ENCODE measurements at regions not wholly inside any gene's neighbourhood (a gene's known extent, or its start where the extent isn't known, plus 50 kb on each side); places are given as distances from the start of the nearest gene placed in this dataset.

GRCh38 chr15:39262995-39263772, 317.7 kb upstream of the THBS1 start:
- DNase-seq (ENCODE audit: low read depth in 2 of 2) = peak in 1 of 2 donors; percentile 59

- peak in 1 of 2 donors; percentile 38 for DNase-seq (ENCODE audit: low read depth in 2 of 2)
Measured at GRCh38 chr15:39265261-39265660, 315.6 kb upstream of the THBS1 start.

GRCh38 chr15:39266890-39267289, 314.0 kb upstream of the THBS1 start:
- peak in 1 of 2 donors; percentile 28 for DNase-seq (ENCODE audit: low read depth in 2 of 2)

DNA sequence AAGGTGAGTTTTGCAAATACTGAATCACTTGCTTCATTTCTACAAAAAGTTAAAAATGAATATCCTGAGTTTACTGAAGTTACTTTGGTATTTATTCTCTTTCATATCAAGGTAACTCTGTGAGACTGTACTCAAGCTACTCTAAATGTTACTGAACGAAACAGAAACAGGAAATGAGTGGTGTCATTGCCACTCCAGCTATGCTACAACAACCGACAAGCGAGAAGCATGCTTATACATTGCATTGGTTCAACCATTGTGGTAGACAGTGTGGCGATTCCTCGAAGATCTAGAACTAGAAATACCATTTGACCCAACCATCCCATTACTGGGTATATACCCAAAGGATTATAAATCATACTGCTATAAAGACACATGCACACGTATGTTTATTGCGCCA, 313.2 kb upstream of the THBS1 start:
- peak; percentile 71 to 74 for DNase-seq (ENCODE audit: low read depth in 2 of 2)

DNA sequence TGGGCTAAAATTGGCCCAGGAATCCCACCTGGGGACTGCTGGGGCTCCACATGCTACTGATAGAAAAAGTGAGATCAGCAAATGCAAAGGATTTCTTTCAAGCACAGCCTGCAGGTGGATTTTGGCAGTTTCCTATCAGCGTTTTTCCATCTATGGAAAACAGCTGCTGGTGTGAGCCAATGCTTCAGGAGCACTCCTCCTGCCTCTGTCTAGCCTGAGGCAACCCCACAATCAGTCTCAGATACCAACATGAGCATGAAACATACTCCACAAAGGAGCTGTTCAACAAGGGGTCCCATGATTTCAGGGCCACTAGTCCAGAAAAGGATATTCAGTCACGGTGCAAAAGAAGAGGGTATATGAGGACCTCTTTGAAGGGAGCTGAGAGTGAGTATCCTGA, 311.5 kb upstream of the THBS1 start:
- peak in 1 of 2 donors; percentile 75 for DNase-seq (ENCODE audit: low read depth in 2 of 2)

- DNase-seq (ENCODE audit: low read depth in 2 of 2) = peak in 1 of 2 donors; percentile 53
Measured at GRCh38 chr15:39269821-39270220, 311.1 kb upstream of the THBS1 start.

- peak in 1 of 2 donors; percentile 24 for DNase-seq (ENCODE audit: low read depth in 2 of 2)
Measured at GRCh38 chr15:39270221-39270855, 310.5 kb upstream of the THBS1 start.

GRCh38 chr15:39270934-39271333, 309.9 kb upstream of the THBS1 start:
- DNase-seq (ENCODE audit: low read depth in 2 of 2) = peak; percentile 31 to 97

- no peak for DNase-seq (ENCODE audit: low read depth in 2 of 2)
Measured at GRCh38 chr15:39272901-39273300, 308.0 kb upstream of the THBS1 start.

DNA sequence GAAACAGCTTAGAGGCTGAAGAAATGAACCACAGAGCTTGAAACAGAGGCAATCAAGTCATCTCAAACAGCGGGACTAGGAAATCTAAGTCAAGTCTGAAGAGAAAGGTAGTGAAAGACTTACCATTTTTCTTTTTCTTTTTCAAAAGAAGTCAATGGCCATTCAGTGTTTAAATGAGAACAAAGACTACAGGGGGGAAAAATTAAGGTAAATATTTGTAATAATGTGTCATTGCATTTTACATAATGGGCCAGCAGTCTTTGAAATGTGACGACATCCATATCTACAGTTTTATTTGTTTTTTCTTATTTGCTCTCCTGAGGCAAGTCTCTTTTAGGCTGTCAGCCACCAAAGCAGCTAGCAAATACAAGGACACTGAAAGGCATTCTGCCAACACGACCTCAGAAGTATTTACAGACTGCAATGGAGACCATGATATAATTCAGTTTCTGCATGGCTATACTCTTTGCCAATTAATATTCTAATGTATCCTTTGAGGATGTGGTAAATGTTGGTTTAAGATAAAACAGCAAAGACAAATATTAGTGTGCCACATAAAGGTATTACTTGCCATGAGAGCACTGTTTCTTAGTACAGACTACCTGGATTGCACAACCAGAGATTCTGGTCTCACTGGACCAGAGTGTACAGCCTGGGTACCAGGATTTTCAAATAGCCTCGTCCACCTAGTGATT, 307.0 kb upstream of the THBS1 start:
- DNase-seq (ENCODE audit: low read depth in 2 of 2) = no peak

DNA sequence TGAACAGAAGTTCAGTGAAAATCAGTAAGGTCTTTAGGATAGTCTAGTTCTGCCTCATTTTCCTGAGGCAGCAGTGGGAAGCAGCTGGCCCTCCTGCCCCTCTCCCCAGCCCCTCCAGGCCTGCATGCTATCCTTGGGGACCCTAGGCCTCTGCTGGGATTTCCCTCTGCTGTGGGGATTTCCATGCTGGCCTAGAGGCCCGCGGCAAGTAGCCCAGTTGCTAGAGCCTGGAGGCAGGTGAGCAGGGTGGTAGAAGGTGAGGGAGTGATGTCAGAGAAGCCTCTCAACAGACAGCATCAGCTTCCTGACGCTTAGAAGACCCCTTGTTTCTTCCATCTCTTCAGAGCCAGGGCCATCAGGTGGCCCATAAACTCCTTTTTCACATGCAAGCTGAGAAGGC, 305.8 kb upstream of the THBS1 start:
- no peak for DNase-seq (ENCODE audit: low read depth in 2 of 2)

DNA sequence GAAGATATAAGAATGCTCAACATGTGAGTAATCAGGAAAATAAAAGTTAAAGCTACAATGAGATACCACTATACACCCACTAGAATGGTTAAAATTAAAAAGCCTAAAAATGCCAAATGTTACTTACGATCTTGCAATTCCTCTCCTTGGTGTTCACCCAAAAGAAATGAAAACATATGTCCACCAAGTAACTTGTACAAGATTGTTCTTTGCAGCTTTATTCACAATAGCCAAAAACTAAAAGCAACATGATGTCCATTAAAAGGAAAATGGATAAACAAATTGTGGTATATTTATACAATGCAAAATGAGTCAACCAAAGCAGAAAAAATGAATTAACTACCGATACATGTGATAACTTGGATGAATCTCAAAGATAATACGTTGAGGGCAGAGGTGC, 301.6 kb upstream of the THBS1 start:
- no peak for DNase-seq (ENCODE audit: low read depth in 2 of 2)

DNA sequence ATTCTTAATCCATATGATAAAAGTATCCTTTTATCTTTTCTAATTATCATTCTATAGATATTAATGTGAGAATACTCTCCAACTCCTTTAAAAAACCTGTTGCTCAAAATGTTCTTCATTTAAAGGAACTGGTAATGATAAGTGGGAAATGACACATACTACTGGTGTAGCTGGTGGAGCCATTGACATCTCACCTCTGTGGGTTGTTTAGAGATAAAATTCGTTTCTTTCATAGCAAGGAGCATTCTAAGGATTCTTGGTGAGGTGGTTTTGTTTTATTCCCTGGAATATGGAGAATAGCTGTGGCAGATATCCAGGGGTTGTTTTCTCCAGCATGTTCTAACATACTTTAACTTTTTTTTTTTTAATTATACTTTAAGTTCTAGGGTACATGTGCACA, 299.8 kb upstream of the THBS1 start:
- peak in 1 of 2 donors; percentile 67 for DNase-seq (ENCODE audit: low read depth in 2 of 2)

GRCh38 chr15:39282663-39283208, 298.1 kb upstream of the THBS1 start:
- no peak for DNase-seq (ENCODE audit: low read depth in 2 of 2)

GRCh38 chr15:39283531-39283930, 297.3 kb upstream of the THBS1 start:
- no peak for DNase-seq (ENCODE audit: low read depth in 2 of 2)

- DNase-seq (ENCODE audit: low read depth in 2 of 2) = no peak
Measured at GRCh38 chr15:39285071-39285470, 295.8 kb upstream of the THBS1 start.

DNA sequence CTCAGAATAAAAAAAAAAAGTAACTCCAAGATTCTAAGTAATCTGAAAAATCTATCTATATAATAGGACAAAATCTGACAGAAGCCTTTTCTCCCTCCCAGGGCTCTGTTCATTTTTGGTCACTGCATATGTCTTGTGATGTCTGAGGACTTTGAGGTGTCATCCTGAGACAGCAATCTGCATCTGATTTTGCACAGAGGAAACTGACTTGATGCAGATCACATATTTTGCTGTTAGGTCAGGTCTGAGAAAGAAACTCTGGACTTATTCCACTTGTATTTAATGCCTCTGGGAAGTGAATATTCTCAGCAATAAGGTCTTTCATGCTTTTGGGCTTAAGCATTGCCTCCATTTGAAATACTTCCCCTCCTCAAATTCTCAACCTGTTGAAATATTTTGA, 295.2 kb upstream of the THBS1 start:
- no peak for DNase-seq (ENCODE audit: low read depth in 2 of 2)

- DNase-seq (ENCODE audit: low read depth in 2 of 2) = no peak
Measured at GRCh38 chr15:39286706-39287105, 294.2 kb upstream of the THBS1 start.

- peak; percentile 52 to 73 for DNase-seq (ENCODE audit: low read depth in 2 of 2)
Measured at GRCh38 chr15:39287322-39288195, 293.3 kb upstream of the THBS1 start.

- DNase-seq (ENCODE audit: low read depth in 2 of 2) = no peak
Measured at GRCh38 chr15:39290711-39291435, 290.0 kb upstream of the THBS1 start.

GRCh38 chr15:39291690-39292089, 289.2 kb upstream of the THBS1 start:
- no peak for DNase-seq (ENCODE audit: low read depth in 2 of 2)
